ENCODE measurements at regions not wholly inside any gene's neighbourhood (a gene's known extent, or its start where the extent isn't known, plus 50 kb on each side); places are given as distances from the start of the nearest gene placed in this dataset.
"Not testable (repeated sequence)": the region's sequence is repeated elsewhere in the genome, so short reads cannot be mapped to it uniquely, and the experiment has no call there.

GRCh38 chr20:53646550-53646949 lies 52.9 kb upstream of the ZNF217 start:
- no peak for DNase-seq (ENCODE audit: extremely low read depth, low read depth)
- TF ChIP-seq CTCF (IDR thresholded peaks at IDR 0.05; ENCODE audit: low read depth, low read length), result no peak

GRCh38 chr20:53645582-53645897 lies 51.9 kb upstream of the ZNF217 start:
- DNase-seq (ENCODE audit: extremely low read depth, low read depth), result no peak
- no peak for TF ChIP-seq CTCF (IDR thresholded peaks at IDR 0.05; ENCODE audit: low read depth, low read length)

GRCh38 chr20:53644108-53644507 lies 50.5 kb upstream of the ZNF217 start:
- not testable (repeated sequence) for DNase-seq (ENCODE audit: extremely low read depth, low read depth)
